GM19395 (cell line): ENCODE measurements at regions not wholly inside any gene's neighbourhood (a gene's known extent, or its start where the extent isn't known, plus 50 kb on each side); places are given as distances from the start of the nearest gene placed in this dataset.
"Not testable (repeated sequence)": the region's sequence is repeated elsewhere in the genome, so short reads cannot be mapped to it uniquely, and the experiment has no call there.

ENCODE experiments used
- ATAC-seq: cut with Tn5 transposase; IDR thresholded peaks from one replicate; pipeline ENCODE4 v1.9.1; 2021; ENCODE audit warnings: mild to moderate bottlenecking, moderate library complexity; ENCODE audit not compliant: unreplicated experiment

DNA sequence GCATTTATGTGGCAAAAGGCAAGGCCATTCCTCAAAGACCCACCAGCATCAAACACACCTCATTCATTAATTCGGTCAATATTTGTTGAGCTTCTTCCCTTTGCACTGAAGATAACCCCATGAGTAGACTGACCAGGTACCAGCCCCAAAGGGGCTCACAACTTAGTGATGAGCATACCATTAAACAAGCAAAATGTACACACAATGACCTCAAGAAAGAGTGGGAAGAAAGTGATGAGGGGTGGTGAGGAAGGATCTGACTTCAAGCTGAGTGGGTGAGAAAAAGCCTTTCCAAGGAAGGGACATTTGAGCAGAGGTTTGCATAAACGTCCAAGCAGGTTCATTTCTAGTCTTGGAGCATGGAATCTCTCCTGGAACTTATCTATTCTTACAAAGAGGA is 562.5 kb downstream of the TOX3 start:
- no peak for ATAC-seq

DNA sequence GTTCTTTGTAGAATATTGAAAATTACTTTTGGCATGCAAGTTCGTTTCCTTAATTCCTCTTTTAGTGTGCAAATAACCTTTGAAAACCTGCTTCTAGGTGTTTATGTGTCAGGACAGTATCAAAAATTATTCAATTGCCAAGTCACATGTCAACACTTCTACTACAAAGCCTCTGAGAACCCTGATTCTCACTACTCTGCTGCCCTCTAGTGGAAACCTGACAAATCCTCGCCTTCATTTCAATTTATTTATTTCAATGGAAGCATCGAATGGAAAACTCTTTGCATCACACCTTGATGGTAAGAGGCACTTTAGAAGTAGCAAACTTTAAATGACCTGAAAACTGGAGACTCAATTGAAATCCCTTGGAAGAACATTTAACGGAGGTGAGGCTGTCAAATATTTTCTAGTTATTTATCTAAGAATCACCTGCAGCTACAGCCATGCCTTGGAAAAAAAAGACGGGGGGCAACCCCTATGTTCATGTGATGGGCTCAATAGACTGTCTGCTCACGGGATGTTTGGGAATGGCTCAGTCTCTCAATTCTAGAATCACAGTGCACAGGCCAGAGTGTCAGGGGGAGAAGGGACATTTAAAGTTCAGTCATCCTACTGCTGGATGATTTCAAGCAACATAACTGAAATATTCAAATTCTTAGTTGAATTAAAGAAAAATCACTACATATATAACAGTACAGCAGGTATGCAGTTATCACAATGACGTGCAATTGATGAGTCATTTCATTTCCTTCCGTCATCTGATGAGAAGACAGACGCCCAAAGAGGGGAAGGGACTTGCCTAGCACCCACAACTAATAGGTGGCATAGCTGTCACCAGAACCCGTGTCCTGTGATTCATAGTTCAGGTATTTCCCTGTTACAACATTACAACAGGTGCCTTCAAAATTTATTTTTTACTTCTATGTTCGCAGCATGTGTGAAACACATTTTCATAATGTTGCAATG is 563.9 kb downstream of the TOX3 start:
- ATAC-seq, result no peak

DNA sequence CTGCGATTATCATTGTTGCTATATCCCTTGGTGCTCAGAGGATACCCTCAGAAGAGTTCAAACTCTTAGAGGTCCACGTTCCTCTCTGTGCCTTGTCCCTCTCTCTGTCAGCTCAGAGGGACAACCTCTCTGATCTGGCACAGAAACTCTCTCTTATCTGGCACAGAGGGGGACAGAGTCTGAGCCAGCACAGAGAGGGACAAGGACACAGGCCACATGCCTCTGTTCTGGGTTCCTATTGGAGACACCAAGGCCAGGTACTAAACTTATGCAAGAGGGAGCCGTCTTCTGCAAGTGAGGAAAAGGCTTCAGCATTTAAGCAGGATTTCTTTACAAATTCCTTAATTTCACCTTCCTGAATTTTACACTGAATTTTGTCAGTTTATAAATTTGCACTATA is 565.2 kb downstream of the TOX3 start:
- no peak for ATAC-seq

DNA sequence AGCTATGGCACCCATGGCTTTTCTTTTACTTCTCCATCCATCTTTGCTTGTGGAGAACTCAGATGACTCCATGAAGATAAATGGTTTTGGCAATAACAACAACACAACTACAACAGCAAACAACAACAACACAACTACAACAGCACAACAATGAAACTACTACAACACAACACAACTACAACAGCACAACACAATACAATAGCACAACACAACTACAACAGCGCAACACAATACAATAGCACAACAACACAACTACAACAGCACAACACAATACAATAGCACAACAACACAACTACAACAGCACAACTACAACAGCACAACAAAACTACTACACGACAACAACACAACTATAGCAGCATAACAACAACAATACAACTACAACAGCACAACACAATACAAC is 569.4 kb downstream of the TOX3 start:
- ATAC-seq, result not testable (repeated sequence)

DNA sequence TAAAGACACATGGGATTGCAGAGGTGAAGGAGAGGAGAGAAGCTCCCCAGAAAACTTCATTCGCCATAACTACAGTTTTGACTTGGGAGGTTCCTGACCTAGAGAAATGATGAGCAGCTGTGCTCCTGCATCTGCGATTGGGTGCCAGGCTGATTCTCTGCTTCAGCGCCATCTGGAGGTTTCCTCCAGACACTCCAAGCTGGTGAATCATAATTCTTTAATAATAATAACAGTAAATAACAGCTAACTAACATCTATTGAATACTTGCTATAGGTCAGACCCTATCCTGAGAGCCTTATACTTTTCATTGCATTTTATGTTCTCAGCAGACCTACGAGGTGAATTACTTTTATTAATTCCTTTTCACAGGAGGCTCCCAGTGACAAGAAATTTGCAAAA is 575.8 kb downstream of the TOX3 start:
- no peak for ATAC-seq

DNA sequence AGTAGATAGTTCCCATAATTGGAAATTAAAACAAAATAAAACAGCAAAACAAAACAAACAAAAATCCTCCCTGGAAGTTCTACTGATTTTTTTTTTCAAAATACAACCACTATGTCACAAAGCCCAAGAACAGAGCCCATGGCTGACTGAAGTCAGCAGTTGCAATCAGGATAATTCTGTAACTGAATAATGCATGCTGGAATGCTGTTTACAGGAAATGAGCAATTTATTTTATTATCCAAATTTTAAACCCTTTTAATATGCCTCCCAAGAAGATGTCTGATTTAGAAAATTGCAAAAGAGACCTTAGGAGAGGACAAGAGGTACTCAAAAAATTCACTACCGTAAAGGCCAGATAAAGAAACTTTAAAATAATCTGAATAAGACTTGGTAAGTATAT is 578.2 kb downstream of the TOX3 start:
- ATAC-seq, result no peak

DNA sequence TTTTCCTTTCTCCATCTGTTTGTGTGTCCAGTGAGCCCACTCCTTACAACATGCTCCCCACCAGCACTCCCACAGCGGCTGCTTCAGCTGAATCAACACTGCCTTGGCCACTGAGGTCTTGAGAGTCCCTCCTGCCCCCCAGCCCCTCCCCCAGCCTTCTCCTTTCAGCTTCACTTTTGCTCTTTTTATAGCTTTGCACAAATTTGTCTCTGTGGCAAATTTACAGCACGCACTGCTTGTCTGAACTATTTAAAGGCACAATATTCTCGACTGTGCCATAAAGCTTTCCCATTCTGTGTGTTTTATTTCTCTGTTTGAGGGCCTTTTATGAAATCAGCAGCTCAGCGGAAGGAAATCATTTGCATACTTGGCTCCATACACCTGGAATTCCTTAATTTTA is 579.3 kb downstream of the TOX3 start:
- ATAC-seq, result no peak

DNA sequence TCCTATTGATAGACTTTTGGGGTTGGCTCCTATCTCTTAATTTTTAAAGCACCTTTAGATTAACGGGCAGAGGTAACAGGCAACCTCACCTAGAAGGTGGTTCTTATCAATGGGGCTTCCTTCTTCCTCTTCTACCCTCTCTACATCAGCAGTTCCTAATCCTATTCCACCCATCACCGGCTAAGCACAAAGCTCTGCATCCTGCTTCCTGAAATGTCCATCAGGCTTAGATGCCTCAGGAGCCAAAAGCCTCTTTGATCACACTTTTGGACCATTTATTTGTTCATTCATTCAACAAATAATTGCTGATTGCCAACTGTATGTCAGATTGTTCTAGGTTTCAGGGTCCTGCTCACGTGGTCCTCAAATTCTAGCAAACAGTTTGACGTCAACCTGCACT is 586.0 kb downstream of the TOX3 start:
- ATAC-seq, result no peak

DNA sequence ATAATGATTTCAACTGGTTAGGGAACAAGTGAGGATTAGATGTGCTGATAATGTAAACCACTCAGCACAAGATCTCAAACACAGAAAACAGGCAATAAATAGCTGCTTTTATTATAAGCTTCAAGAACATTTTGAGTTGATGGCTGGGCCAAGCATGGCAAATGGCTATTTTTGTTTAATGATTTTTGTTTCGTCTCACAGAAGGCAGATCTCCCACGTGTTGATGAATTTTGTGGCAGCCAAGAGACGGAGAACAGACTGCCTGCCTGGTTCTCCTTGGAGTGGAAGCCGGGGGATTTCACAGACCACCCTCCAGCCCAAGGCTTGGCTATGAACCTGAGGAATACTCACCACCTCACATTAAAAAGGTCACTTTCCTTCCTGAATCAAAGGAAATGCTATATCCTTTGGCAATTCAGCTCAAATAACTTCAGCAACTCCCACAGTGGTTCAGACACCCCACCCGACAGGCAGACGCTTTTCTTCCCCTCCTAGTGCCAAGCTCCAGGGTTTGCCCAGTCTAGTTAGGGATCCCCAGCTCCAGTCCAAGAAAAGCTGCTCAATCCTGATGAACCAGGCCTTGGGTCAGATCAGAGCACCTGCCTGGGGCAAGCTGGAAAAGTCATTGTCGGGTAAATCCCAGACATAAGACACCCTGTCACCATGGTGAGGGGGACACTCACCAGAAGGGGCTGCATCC is 593.5 kb downstream of the TOX3 start:
- no peak for ATAC-seq

DNA sequence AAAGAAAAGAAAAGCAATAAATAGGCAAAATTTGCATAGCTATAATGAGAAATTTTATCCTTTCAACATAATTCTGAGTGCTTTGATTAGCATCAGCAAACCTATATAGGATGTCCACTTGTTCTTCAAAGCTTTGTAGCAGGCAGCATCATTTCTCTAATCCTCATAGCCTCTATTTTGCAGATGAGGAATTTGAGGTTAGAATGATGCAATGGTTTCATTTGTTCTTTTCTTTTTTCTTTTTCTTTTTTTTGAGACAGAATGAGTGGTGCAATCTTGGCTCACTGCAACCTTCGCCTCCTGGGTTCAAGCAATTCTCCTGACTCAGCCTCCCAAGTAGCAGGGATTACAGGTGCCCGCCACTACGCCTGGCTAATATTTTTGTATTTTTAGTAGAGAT is 594.4 kb downstream of the TOX3 start:
- ATAC-seq, result no peak

DNA sequence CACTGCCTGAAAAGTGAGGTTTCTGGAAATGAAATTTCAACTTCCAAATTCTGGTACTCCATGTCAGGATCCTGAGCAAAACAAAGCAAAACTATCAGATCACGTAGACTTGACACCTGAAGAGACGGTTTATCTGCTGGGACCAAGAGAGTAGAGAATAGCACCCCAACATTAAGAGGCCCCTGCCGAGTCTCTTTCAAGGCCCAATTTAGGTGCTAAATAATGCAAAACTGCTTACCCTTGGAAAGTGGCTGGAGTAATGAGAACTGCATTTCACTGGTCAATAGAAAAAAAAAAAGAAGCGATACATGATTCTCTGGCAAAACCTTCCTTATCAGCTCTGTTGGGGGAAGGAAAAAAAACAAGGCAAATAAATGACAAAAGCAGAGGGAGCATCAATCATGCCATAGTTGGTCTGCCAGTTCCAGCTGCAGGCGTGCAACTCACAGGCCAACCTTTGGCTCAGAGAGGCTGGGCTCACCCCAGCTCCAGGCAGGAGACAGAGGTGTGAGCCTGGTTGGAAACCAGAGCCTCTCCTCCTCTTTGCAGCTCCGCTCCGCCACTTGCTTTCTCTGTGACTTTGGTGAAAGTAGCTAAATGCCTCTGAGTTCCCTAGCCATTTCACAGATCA is 595.2 kb downstream of the TOX3 start:
- ATAC-seq, result no peak

DNA sequence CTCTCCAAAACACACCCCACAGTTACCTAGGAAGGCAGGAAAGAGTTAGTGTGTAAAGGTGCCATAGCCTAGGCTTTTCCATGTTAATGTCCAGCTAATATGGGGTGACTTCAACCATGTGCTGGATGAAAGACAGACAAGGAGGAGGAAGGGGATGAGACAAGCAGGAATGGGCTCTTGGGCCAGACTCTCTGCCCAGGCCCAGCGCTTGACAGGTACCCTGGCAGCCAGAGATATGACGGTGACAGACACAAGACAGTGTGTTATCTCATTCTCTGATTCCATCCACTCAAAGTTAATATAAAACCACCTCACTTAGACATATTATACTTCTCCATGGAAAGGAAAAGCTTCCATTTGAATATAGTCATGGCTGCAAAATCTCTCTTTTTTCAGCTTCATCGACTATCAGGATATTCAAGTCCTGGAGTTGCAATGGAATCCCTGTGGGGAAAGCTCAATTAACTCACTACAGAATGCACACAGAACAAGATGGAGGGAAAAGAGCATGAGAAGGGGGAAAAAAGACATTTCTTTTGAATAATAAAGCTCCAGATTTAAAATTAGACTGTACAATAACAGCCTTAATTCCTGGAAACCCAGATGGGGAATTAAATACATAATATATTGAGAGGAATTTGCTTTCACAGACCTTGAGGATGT is 596.7 kb downstream of the TOX3 start:
- no peak for ATAC-seq

DNA sequence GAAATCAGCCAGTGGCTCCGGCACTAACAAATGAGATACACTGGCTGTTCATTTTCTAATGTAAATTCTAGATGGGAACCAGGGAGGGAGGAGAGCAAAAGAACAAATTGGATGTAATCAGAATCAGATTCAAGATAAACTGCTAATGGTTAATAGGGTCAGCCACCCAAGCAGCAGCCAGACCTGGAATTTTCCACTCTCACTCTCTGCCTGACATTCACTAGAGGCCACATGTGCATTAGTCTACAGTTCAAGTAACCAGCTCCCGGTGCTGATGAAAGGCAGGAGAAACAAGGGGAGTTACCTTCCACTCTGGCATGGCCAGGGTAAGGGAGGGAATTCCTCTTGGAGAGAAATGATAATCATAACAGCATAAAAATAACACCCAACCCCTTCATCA is 597.7 kb downstream of the TOX3 start:
- ATAC-seq, result no peak

DNA sequence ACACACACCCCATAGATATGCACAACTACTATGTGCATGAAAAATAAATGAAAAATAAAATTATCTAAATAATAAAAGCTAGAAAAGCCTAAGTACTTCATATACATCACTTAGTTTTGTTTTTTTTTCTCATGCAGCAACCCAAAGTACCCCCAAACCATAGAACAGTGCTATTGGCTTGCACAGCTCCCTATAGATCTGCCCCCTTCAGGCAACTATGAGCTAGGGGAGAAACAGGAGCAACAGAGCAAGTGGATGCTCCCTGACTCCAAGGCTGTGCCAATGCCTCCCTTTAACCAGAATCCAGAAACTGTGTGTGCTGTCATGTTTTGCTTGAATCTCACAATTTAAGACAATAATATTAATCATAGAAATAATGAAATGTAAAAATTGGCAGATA is 605.5 kb downstream of the TOX3 start:
- ATAC-seq, result no peak

DNA sequence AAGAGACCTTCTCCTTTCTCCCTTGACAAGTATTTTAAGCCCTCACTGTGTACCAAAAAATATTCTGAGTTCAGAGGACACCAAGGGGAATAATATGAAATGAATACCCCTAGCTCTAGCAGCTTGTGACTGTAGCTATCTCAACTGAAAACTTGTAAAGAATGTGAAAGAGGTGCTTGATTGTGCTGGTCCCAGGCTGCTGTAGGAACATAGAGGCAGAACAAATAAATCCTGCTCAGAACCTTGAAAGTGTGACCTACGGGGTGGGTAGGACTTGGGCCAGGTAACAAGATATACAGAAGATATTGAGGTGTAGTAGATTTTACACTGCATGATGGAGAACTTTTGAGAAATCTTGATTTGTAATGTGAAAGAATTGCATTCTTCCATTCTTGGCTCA is 606.8 kb downstream of the TOX3 start:
- ATAC-seq, result no peak

DNA sequence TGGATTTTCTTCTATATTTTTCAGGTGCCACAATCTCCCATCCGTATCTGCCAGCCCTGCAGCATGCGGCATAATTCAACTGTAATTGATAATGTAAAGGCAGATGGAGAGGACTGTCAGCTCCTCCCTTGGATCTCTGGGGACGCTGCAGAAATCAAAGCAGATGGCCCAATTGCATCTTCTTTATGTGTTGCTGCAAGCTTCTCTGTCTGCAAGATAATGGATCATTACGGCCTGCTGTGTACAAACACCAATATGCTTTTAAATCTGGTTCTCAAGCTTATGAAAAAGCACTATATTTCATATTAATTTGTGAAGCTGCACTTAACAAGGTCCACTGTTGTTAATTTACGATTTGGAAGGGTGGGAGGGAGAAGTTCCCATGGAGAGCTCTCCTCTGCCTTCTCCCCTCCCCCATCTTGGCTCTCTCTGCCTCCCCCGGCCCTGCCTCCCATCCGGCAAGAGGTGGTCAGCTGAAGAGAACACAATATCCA is 607.5 kb downstream of the TOX3 start:
- no peak for ATAC-seq

DNA sequence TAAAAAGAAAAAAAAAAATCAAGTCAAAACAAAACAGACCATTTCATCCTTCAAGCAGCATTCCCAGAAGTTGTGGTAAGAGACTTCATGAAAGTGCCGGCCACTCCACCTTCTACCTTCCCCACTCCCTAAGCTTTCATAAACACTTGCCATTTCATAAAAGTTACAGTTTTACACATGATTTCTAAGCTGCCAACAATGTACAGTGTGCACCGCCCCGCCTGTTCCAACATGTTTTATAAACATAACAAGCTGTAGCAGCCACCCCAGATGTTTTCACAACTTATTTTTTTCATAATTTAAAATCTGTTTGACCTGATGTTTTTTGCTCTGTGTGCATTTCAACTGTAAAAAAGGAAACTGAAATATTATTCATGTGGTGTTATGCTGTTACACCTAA is 608.1 kb downstream of the TOX3 start:
- ATAC-seq, result no peak

DNA sequence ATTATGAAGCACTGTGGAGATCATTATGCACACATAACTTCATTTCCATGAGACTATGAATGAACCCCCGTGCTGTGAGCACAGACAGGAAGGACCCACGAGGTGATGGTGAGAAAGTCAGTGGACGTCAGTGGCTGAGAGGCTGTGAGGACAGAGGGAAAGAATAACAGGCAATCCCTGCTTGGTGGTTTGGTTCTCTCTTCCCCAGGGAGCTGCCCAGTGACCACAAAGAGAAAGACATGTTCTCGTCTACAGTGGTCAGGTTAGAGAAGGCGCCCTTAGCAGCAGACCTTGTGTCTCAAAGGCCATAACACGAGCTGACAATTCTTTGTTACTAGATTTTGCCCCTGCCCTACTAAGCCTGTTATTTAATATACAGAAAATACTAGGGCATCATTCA is 609.2 kb downstream of the TOX3 start:
- no peak for ATAC-seq

DNA sequence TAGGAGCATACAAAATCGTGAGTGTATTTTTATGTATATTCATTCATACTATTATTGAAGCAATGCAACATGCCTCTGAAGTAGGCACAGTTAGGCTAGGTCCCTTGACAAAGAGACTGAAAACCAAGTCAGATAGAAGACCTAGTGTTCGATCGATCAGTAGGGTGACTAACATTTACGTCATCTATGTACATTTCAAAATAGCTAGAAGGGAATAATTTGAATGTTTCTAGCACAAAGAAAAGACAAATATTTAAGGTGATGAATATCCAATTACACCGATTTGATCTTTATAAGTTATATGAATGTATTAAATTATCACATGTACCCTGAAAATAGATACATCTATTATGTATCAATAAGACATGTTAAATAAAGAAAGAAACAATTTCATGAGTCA is 610.1 kb downstream of the TOX3 start:
- ATAC-seq, result no peak

DNA sequence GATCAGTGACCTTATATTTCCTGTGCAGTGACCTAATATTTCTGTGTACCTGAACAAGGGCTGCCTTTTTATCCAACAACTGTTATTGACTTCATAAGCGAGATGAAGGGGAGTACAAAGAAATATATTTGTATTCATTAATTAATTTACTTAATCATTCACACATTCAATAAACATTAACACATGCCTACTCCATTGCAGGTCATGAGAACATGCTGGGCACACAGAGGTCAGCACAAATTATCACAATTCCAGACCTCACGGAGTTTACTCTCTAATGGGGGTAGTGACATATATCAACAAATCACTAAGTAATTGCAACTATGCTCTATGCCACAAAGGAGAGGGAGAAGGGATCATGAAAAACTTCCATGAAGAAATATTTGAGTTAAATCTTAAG is 614.6 kb downstream of the TOX3 start:
- ATAC-seq, result no peak

DNA sequence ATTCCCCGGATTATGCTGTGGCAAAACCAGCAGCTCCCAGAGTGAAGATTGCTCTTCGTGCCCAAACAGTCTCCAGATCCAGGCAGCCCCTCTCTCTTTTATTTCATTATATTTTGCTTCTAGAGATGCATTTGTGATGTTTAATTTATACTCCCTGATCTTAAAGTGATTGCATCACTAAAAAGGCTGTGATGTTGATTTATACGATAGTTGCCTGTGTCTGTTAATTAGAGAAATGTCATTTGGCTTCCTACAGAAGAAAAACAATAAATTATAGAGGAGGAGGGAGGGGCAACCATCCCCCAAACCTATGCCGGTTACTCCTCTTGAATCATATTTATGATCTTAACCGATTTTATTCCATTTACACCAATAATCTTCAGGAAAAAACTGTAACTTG is 615.3 kb downstream of the TOX3 start:
- ATAC-seq, result no peak
